SIG-M5 (cell line): ENCODE measurements at regions not wholly inside any gene's neighbourhood (a gene's known extent, or its start where the extent isn't known, plus 50 kb on each side); places are given as distances from the start of the nearest gene placed in this dataset.

Source experiments
- DNase-seq: peaks from one replicate; lab custom pipeline; 2025; lab: John Stamatoyannopoulos, UW

GRCh38 chr16:85492295-85492864, 120.7 kb upstream of the GSE1 start:
- DNase-seq: no peak

GRCh38 chr16:85494315-85494714, 118.8 kb upstream of the GSE1 start:
- DNase-seq: no peak

- no peak for DNase-seq
These were observed 117.9 kb upstream of the GSE1 start for GRCh38 chr16:85495259-85495658.

- no peak for DNase-seq
These were observed 117.1 kb upstream of the GSE1 start for GRCh38 chr16:85495823-85496538.

GRCh38 chr16:85497622-85498314, 115.4 kb upstream of the GSE1 start:
- no peak for DNase-seq

- DNase-seq: no peak
These were observed 114.5 kb upstream of the GSE1 start for GRCh38 chr16:85498607-85499006.

GRCh38 chr16:85500220-85500619, 112.9 kb upstream of the GSE1 start:
- DNase-seq: no peak

GRCh38 chr16:85501900-85502299, 111.2 kb upstream of the GSE1 start:
- DNase-seq: no peak

GRCh38 chr16:85502357-85502756, 110.8 kb upstream of the GSE1 start:
- no peak for DNase-seq

- no peak for DNase-seq
These were observed 109.4 kb upstream of the GSE1 start for GRCh38 chr16:85503679-85504231.

- DNase-seq: no peak
These were observed 108.9 kb upstream of the GSE1 start for GRCh38 chr16:85504242-85504641.

- DNase-seq: no peak
These were observed 107.1 kb upstream of the GSE1 start for GRCh38 chr16:85505794-85506634.

GRCh38 chr16:85506635-85506911, 106.5 kb upstream of the GSE1 start:
- no peak for DNase-seq

GRCh38 chr16:85507342-85507741, 105.8 kb upstream of the GSE1 start:
- DNase-seq: no peak

GRCh38 chr16:85508388-85508787, 104.7 kb upstream of the GSE1 start:
- DNase-seq: no peak

GRCh38 chr16:85508993-85509392, 104.1 kb upstream of the GSE1 start:
- DNase-seq: no peak

- DNase-seq: no peak
These were observed 103.0 kb upstream of the GSE1 start for GRCh38 chr16:85510041-85510659.

GRCh38 chr16:85511938-85512807, 100.9 kb upstream of the GSE1 start:
- no peak for DNase-seq

GRCh38 chr16:85512808-85513115, 100.4 kb upstream of the GSE1 start:
- no peak for DNase-seq

GRCh38 chr16:85513180-85513579, 99.9 kb upstream of the GSE1 start:
- DNase-seq: no peak

- DNase-seq: no peak
These were observed 99.5 kb upstream of the GSE1 start for GRCh38 chr16:85513649-85514048.
